GM11168 (cell line): ENCODE measurements at regions not wholly inside any gene's neighbourhood (a gene's known extent, or its start where the extent isn't known, plus 50 kb on each side); places are given as distances from the start of the nearest gene placed in this dataset.

Experiments
- in situ Hi-C: fragments of 300-500 bp; cut with MboI; formaldehyde crosslinking; loops from one replicate; pipeline ENCODE4 v1.12.0; 2022; ENCODE audit warnings: low sequenced_read_pairs; ENCODE audit not compliant: unreplicated experiment

- in situ Hi-C loops, result no loop called here
Observed at GRCh38 chr16:86202267-86202666, 303.3 kb downstream of the IRF8 start.

GRCh38 chr16:86202760-86203426, 303.9 kb downstream of the IRF8 start:
- in situ Hi-C loops, result no loop called here

- in situ Hi-C loops, result no loop called here
Observed at GRCh38 chr16:86203557-86204275, 304.8 kb downstream of the IRF8 start.

GRCh38 chr16:86205521-86206245, 304.6 kb upstream of the FOXF1 start:
- in situ Hi-C loops, result no loop called here

DNA sequence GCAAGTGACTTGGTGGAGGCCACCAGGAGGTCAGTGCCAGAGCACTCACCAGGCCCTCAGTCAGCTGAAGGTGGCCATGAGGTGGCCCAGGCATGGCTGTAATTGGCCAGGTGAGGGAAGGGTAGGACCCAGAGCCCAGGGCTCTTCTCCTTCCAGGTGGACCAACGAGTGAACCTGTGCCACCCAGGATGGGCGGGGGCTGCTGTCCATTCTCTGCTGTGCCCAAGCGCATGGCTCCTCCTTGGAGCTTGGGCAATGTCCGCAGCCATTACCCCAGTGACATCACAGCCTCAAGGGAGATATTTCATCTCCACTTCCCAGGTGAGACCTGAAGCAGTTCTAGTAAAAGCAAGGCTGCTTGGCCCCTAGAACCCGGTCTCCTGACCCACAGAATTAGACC, 303.0 kb upstream of the FOXF1 start:
- in situ Hi-C loops, result no loop called here

- in situ Hi-C loops, result no loop called here
Observed at GRCh38 chr16:86209202-86209601, 301.1 kb upstream of the FOXF1 start.

- in situ Hi-C loops, result no loop called here
Observed at GRCh38 chr16:86210403-86211193, 299.7 kb upstream of the FOXF1 start.

DNA sequence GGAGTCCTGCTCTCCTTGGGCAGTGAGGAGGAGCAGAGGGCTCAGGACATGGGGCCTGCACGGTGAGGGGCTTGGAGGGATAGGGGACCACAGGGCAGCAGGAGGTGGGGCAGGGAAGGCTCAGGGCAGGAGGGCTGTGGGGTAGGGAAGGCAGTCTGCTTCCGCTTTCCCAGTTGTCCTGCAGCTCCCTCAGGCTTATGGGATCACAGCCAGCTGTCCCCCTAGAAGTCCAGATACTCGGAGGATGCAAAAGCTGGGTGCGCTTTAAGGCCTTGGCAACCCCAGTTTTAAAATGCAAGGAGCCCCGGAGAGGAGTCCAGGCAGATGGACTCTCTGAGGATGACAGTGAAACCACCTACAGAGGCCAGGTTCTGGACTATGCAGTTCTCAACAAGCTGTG, 299.1 kb upstream of the FOXF1 start:
- in situ Hi-C loops, result no loop called here

DNA sequence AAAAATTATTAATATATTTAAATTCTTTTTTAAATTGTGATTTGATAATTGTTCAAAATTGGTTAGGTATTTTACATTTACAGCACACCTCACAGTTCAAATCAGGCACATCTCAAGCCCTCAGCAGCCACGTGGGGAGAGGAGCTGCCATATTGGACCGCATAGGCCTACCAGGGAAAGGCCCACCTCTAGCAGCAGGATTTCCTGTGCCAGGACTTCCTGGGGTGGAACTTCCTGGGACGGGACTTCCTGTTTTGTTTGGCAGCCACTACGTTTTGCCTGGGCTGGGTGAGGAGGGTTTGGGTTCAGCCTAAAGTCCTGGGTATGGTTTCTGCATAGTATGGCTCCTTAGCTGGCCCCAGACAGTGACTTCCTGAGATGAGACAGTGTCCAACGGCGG, 298.5 kb upstream of the FOXF1 start:
- in situ Hi-C loops, result no loop called here

GRCh38 chr16:86212706-86213436, 297.5 kb upstream of the FOXF1 start:
- in situ Hi-C loops, result no loop called here

GRCh38 chr16:86213437-86214205, 296.7 kb upstream of the FOXF1 start:
- in situ Hi-C loops, result no loop called here

DNA sequence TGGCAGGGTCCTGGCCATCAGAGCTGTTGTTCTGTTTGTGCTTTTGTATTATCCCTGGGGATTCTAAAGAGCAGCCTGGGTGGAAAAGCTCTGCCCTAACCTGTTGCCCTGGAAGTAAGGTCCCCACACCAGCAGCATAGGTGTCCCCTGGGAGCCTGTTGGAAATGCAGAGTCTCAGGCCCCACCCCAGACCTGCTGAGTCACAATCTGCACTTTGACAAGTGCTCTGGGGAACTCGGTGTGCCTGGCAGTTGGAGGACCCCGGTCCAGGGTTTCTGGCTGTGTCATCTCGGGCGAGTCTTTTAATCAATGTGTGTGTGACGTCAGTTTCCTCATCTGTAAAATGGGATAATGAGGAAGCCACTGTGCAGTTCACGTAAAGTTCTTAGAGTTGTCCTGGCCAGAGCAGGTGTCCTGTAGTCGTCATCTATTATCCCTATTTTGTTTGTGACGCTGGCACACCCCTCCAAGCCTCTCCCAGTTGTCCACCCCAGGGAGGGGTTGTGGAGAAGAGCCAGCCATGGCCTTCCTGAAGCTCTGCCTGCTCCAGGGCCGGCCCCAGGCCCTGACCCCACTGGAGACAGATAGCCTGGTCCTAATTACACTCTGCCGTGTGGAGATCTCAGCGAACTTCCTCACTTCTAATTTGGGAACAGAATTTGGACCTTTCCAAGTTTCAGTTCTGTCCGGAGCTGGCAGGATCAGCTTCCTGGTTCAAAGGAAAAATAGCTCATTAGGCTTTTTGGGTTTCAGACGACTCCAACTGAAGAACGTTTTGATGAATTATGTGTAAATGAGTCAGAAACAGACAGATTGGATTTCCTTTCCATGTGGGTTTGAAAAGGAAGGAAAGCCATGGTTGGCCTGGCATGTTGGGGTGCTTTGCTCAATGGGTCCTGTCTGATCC, 295.7 kb upstream of the FOXF1 start:
- in situ Hi-C loops, result no loop called here

DNA sequence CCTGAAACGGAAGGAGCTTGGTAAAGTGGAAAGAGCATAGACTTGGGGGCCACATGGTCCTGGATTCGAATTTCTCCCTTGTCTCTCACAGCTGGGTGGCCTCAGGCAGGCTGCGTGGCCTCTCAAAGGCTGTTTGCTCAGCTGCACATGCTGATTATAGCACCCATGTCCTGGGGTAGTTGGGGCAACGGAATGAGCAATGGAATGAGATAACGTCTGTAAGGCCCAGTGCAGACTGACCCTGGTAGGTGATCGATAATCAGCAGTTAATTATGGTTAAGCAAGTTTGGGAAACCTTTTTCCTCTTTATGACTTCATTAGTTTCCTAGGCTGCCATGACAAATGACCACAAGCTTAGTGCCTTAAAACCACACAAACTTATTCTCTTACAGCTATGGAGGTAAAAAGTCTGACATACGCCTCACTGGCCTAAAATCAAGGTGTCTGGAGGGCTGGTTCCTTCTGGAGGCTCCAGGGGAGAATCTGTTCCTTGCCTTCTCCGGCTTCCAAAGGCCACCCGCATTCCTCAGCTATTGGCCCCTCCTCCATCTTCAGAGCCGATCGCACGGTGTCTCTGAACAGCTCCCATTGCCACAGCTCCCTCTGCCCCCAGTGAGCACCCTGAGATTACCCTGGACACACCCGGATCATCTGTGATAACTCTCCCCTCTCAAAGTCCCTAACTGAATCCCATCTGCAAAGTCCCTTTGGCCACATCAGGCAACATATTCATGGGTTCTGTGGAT, 294.9 kb upstream of the FOXF1 start:
- in situ Hi-C loops, result no loop called here

GRCh38 chr16:86215979-86216585, 294.2 kb upstream of the FOXF1 start:
- in situ Hi-C loops, result no loop called here

GRCh38 chr16:86216591-86216990, 293.7 kb upstream of the FOXF1 start:
- in situ Hi-C loops, result no loop called here

- in situ Hi-C loops, result no loop called here
Observed at GRCh38 chr16:86217001-86217890, 293.1 kb upstream of the FOXF1 start.
